GM21529 (cell line): ENCODE measurements at regions not wholly inside any gene's neighbourhood (a gene's known extent, or its start where the extent isn't known, plus 50 kb on each side); places are given as distances from the start of the nearest gene placed in this dataset.

Experiments used
- ATAC-seq: cut with Tn5 transposase; IDR thresholded peaks from one replicate; pipeline ENCODE4 v1.9.1; 2021; ENCODE audit not compliant: unreplicated experiment

- no peak for ATAC-seq
These were observed 472.9 kb upstream of the THBS1 start for GRCh38 chr15:39108021-39108420.

DNA sequence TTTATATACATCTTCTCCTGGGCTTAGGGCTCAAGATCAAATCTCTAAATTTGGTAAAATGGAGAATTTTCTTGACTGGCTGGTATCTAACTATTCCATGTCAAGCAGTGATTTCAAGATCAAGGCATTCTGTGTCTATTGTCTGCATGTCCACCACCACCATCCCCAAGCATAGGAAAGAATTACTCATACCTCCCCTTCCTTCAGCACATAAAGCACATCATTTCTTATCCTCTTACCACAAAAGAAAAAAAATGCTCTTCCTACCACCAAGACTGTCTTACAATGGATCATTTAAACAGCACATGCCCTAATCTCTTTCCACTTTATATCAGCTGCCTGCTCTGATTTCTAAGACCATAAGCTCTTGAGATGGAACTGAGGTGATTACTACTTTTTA, 470.5 kb upstream of the THBS1 start:
- no peak for ATAC-seq

- ATAC-seq: no peak
These were observed 470.1 kb upstream of the THBS1 start for GRCh38 chr15:39110746-39111145.

- ATAC-seq: no peak
These were observed 467.1 kb upstream of the THBS1 start for GRCh38 chr15:39113741-39114140.

DNA sequence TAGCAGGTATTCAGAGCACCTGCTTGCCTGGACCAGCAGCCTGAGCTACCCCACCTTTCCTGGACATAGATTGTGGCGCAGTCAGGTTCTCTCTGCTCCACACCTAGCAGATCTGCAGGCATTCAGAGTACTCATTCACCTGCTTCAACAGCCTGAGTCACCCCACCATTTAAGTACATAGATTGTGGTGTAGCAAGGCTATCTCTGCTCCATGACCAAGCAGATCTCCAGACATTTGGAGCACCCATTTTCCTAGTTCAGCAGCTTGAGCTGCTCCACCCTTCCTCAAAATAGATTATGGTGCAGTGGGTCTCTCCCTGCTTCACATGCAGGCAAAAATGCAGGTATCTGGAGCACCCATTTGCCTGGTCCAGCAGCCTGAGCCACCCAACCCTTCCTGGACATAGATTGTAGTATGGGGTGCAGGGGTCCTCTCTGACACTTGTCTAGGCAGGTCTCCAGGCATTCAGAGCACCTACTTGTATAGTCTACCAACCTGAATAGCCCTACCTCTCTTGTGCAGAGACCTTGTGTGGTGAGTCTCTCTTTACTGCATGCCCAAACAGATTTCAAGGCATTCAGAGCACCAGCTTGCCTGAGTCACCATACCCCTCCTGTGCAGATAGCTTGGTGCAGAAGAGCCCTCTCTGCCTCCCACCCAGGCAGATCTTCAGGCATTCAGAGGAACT, 466.0 kb upstream of the THBS1 start:
- no peak for ATAC-seq

DNA sequence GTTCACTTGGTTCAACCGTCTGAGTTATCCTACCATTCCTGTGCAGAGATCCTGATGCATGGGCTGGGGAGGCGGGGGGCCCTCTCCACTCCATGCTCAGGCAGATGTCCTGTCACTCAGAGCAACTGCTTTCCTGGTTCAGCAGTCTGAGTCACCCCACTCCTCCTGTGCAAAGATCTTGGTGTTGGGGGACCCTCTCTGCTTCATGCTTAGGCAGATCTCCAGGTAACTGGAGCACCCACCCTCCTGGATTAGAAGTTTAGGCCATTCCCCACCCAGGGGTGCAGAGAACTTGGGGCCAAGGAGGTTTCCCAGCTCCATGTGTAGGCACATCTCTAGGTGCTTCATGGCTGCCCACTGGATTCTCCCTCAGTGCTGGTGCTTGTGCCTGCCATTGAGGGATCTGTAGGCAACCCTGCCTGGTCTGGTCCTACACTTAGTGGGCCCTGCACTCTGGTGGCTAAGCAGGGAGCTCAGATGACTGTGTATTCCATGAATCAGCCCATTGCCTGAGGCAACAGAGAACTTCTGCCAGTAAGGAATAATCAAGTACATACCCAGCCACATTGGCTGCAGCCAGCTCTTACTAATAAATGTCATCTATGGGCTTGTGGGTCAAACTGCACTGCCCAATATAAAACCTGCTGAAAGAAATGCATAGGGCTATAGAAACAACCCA, 465.4 kb upstream of the THBS1 start:
- no peak for ATAC-seq

DNA sequence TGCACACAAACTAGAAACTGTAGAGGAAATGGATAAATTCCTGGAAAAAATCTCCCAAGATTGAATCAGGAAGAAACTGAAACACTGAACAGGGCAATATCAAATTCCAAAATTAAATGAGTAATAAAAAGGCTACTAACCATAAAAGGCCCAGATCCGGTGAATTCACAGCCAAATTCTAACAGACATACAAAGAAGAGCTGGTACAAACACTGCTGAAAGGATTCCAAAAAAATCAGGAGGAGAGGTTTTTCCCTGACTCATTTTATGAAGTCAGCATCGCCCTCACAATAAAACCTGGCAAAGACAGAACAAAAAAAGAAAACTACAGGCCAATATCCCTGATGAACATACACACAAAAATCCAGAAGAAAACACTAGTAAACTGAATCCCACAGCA, 462.4 kb upstream of the THBS1 start:
- ATAC-seq: no peak

GRCh38 chr15:39124155-39124552, 456.7 kb upstream of the THBS1 start:
- no peak for ATAC-seq

DNA sequence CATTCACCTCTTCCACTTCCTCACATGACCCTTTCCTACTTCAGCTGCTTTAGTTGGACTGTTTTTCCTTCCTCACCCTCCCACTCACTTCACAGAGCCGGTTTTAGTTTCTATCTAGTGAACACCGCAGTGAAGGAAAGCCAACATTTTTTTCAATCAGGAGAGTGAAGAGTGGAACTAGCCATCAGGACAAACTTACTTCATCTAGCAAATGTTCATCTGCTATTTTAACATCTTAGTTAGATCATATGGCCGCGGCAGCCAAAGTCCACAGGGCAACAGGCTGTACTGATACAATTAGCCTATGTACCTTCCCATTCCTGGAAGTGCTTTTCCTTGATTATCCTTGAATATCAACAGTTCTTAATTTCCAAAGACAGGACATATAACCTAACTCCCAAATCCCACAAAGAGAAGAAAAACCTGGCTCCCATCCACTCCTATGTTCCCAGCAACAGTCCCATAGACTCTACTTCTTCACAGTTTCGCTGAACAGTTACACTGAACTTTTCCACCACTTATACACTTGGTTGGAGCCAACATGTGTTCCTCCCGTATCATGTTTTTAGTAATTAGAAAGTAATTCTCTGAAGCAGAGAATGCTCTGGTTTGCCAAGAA, 456.2 kb upstream of the THBS1 start:
- no peak for ATAC-seq

GRCh38 chr15:39125226-39125625, 455.7 kb upstream of the THBS1 start:
- ATAC-seq: no peak

DNA sequence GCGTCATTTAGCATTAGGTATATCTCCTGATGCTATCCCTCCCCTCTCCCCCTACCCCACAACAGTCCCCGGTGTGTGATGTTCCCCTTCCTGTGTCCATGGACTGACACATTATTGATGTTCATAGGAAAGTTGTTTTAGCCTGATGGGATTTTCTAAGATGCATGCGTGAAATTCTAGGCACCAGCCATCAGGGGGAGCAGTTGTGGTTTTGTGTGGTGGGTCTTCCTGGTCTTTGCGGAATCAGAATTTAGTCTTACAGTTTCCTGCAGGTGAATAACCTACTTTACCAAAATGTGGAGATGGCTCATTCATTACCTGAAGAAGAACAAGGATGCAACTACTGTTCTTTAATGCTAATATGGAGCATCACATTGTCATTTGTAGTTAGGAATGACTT, 455.0 kb upstream of the THBS1 start:
- ATAC-seq: no peak

DNA sequence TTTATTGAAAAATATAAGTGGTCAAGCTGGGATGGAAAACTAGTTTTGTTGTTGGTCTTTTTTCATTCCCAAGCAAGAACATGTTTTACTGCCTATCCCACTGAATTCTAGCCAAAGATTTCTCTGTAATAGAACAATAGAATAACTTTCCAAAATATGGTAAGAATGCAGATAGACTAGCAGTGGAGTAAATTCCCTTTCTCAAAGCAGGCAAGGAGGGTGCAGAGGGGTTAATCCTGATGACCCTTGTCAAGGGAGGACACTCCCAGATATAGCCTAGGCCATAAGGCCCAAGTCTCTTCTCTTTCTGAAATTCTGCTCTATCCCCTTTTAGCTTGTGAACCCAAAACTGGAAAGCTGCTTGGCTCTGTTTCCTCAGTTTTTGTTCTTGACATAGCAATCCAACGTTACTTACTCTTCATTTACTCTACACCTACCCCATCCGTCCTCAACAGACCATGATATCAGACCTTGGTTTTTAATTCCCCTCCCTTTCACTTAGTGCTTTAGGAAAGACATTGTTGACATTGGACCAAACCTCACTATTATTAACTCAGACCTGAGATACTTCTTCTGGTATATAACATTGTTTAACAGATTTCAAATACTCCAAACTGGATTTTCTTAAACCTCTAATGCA, 453.6 kb upstream of the THBS1 start:
- no peak for ATAC-seq

GRCh38 chr15:39127925-39128617, 452.8 kb upstream of the THBS1 start:
- no peak for ATAC-seq

DNA sequence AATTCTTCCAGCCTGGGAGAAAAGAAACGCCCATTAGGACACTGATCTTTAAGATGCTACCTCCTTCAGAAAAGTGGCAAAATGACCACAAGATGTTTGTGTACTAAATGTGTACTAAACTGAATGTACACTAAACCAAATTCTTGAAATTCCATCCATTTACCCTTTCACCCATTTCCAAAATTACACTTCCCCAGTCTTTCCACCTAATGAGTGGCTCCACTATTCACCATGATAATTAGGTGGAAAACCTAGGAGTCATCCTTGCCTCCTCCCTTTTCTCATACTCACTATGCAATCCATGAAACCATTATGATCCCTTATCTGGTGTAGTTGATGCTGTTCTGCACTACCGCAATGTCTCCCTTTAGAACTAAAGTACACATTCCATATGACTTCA, 452.1 kb upstream of the THBS1 start:
- no peak for ATAC-seq

DNA sequence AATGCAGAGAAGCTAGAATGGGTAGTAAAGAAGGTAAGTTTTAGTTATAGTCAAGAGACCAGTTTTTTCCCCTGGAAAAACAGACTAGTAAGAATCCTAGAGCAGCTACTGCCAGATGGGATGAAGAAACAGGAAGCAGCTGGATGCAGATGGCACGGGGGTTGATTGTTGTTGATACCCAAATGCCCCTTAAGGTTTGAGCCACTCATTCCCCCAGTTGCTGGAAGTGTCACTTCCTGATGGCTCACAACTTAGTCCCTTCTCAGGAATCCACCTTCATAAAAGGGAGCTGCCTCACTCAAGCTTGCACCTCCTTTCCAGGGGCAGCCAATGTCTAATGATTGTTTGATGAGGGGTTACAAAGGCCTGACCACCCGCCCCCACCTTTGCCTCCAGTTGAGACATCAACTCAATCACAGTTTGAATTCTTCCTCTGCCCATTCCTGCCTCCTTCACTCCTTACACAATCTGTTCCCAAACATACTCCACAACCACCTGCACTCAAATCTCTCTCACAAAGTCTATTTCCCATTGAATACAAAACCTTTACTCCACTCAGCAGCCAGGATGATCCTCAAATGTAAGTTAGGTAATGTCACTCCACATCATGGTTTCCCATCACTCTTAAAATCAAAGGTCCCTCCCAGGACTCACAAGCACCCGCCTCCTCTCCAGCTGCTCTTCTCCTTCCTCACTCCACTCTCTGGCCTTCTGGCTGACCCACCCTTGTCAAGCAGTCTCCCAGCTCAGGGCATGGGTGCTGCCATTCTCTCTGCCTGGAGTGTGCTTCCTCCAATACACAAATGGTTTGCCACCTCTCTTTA, 450.1 kb upstream of the THBS1 start:
- no peak for ATAC-seq

GRCh38 chr15:39131609-39132008, 449.3 kb upstream of the THBS1 start:
- no peak for ATAC-seq

DNA sequence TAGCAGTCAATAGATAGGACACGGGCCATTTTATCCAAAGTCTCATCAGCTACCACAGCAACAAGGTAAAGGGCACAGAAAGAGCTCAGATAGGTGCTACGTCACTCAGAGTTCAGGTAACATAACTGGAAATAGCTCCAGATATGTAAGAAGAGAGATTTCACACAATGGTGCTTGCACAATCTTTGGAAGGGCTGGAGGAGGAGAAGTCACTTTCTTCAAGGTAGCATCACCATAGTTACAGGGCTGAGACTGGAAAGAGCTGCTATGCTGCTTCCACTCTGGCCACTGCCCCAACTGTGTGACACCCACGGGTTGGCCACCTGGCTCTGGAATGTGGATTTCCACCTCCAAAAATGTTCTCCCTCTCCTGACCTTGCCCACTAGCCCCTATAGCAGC, 448.8 kb upstream of the THBS1 start:
- ATAC-seq: no peak

GRCh38 chr15:39132954-39133600, 447.8 kb upstream of the THBS1 start:
- no peak for ATAC-seq

DNA sequence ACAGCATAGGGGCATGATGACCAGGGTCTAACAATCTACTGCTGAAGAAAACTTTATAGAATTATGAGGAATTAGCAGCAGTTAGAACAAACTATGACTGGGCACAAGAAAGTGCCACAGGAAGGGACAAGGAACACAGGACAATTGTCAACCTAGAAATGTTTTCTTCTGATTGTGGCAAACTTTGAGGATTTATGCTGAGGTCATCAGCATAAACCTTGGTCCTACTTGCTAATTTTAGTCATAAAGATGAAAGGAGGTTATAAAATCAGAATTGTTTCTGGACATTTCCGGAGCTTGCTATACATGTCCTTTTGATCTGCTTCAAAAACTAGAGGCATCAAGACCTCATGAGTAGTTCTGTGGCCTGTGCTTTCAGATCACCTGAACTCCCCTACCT, 446.6 kb upstream of the THBS1 start:
- ATAC-seq: no peak

GRCh38 chr15:39135989-39136388, 444.9 kb upstream of the THBS1 start:
- ATAC-seq: no peak
